Choroid plexus epithelial cell (primary cell): ENCODE measurements at regions not wholly inside any gene's neighbourhood (a gene's known extent, or its start where the extent isn't known, plus 50 kb on each side); places are given as distances from the start of the nearest gene placed in this dataset.
A peak's percentile ranks its signal among the peaks of the same experiment; 100 is the strongest.

Source experiments
- DNase-seq: peaks from one replicate; pipeline ENCODE4 v3.0.0-alpha.2; 2010; ENCODE audit warnings: low read depth
- H3K4me3 ChIP-seq: 2 replicates; pipeline ENCODE4 v1.5.1; 2011; ENCODE audit warnings: low read depth, mild to moderate bottlenecking, control low read depth, low read length, moderate library complexity
- CTCF ChIP-seq: conservative IDR thresholded peaks from 2 replicates; pipeline ENCODE4 v1.5.1; 2011; ENCODE audit warnings: low read depth, mild to moderate bottlenecking, control low read depth, inconsistent platforms, low read length, moderate library complexity

GRCh38 chr10:35908451-35908850 is 266.4 kb upstream of the FZD8 start:
- DNase-seq: peak; percentile 36
- TF ChIP-seq CTCF: no peak

GRCh38 chr10:35907548-35907947 is 265.5 kb upstream of the FZD8 start:
- H3K4me3 ChIP-seq: no peak overlapping the region
- no peak for DNase-seq

More at GRCh38 chr10:35908451-35908850, 266.4 kb upstream of the FZD8 start:
- no peak overlapping the region for H3K4me3 ChIP-seq

GRCh38 chr10:35906155-35906554 is 264.1 kb upstream of the FZD8 start:
- TF ChIP-seq CTCF: no peak
- no peak overlapping the region for H3K4me3 ChIP-seq
- DNase-seq: no peak

More at GRCh38 chr10:35907548-35907947, 265.5 kb upstream of the FZD8 start:
- no peak for TF ChIP-seq CTCF

GRCh38 chr10:35903021-35903420 is 260.9 kb upstream of the FZD8 start:
- DNase-seq: no peak
- TF ChIP-seq CTCF: no peak
- H3K4me3 ChIP-seq: no peak overlapping the region

GRCh38 chr10:35898716-35899440 is 256.8 kb upstream of the FZD8 start:
- no peak for DNase-seq
- H3K4me3 ChIP-seq: no peak overlapping the region
- TF ChIP-seq CTCF: no peak

- no peak for TF ChIP-seq CTCF
- no peak overlapping the region for H3K4me3 ChIP-seq
- DNase-seq: peak; percentile 88
These were observed 253.9 kb upstream of the FZD8 start for GRCh38 chr10:35896001-35896400.

GRCh38 chr10:35895331-35895730 is 253.2 kb upstream of the FZD8 start:
- DNase-seq: peak; percentile 47

More at GRCh38 chr10:35895331-35895730, 253.2 kb upstream of the FZD8 start:
- H3K4me3 ChIP-seq: no peak overlapping the region
- TF ChIP-seq CTCF: no peak
